AG09309 (cell line): ENCODE measurements at regions not wholly inside any gene's neighbourhood (a gene's known extent, or its start where the extent isn't known, plus 50 kb on each side); places are given as distances from the start of the nearest gene placed in this dataset.

Source experiments
- DNase-seq: peaks from one replicate; pipeline ENCODE4 v3.0.0-alpha.2; 2010; ENCODE audit warnings: low read depth
- H3K4me3 ChIP-seq: 2 replicates; pipeline ENCODE4 v1.5.1; 2011; ENCODE audit warnings: mild to moderate bottlenecking, low read depth, low read length, moderate library complexity; ENCODE audit not compliant: control insufficient read depth
- TF ChIP-seq, protein P1 (sequence below): IDR thresholded peaks from 2 replicates; pipeline ENCODE4 v1.5.1; 2011; ENCODE audit warnings: mild to moderate bottlenecking, low read depth, low read length, inconsistent platforms; ENCODE audit not compliant: insufficient read depth, control insufficient read depth; ENCODE audit errors: missing control alignments

DNA sequence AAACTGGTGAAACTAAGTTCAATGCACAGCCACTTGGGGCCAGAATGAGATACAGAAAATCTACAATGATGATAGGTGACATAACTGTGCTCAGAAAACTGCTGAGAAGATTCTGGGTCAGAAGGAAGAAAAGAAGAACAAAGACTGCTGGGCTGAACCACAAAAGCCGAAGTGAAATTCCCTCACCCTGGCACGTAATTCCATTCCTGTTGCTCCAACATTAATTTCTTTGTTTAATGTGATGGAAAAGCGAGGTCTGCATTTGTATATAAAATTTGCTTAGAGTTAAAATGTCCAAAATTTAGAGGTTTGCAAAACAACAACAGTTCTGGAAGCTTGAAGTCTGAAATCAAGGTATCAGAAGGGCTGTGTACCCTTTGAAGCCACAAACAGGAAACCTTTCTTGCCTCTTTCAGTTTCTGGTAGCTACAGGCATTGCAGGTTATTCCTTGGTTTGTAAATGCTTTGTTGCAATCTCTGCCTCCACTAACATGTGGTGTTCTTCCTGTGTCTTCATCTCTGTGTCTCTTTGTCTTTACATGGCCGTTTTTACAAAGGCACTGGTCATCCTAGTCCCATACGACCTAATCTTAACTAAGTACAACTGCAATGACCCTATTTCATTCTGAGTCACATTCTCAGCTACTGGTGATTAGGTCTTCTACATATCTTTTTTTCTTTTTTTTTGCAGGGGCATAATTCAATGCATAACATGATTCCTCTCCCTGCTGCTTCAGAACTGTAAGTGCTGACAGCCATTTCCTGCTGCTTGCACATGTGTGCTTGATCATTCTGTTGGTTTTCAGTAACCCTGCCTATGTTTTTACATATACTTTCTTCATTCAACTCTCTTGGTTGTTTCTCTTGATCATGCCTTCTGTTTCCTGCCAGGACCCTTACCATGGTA is 603.0 kb upstream of the CDH8 start:
- TF ChIP-seq, protein P1, sequence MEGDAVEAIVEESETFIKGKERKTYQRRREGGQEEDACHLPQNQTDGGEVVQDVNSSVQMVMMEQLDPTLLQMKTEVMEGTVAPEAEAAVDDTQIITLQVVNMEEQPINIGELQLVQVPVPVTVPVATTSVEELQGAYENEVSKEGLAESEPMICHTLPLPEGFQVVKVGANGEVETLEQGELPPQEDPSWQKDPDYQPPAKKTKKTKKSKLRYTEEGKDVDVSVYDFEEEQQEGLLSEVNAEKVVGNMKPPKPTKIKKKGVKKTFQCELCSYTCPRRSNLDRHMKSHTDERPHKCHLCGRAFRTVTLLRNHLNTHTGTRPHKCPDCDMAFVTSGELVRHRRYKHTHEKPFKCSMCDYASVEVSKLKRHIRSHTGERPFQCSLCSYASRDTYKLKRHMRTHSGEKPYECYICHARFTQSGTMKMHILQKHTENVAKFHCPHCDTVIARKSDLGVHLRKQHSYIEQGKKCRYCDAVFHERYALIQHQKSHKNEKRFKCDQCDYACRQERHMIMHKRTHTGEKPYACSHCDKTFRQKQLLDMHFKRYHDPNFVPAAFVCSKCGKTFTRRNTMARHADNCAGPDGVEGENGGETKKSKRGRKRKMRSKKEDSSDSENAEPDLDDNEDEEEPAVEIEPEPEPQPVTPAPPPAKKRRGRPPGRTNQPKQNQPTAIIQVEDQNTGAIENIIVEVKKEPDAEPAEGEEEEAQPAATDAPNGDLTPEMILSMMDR: no peak
- H3K4me3 ChIP-seq: no peak overlapping the region
- no peak for DNase-seq

DNA sequence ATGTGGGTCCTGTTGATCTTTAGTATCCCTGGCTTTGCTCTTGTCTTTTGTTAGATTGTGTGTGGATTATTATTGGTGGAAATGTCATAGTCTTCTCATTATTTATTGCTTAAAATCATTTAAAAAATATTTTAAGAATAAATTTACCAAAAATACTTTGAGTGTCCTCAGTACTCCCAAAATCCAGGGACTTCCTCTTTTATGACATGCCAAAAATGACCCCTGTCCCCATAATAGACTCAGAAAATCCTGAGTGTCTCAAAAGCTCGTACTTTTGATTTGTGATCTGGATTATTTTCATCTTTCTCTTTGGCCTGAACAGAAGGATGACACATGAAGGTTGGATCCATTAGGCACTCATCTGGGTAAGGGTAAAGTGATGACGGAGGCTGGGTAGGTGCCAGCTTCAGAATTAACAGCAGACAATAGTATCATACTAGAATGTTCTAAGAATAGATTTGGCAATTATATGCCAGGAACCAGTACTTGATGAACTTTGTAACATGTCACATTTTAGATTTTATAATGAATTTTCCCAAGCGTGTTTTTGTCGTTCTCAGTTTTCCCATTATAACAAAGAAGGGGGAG is 602.2 kb upstream of the CDH8 start:
- DNase-seq: no peak
- H3K4me3 ChIP-seq: no peak overlapping the region
- TF ChIP-seq, protein P1: no peak

DNA sequence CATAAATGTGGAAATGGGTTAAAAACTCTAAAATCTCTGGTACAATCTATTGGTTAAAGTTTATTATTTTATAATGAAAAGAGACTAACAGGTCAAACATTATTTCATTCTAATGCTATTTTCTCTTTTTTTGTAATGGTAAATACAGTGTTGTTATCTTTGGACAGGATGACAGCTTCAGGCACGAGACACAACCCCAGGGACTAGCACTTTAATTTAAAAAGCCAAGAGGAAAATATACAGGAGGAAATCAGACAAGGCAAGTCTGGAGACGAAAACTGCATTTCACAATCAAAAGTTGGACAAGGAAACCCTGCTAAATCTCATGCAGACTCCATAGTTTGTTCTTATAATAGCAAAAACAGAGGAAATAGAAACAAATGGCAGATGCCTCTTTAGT is 589.1 kb upstream of the CDH8 start:
- H3K4me3 ChIP-seq: no peak overlapping the region
- TF ChIP-seq, protein P1: no peak
- no peak for DNase-seq

DNA sequence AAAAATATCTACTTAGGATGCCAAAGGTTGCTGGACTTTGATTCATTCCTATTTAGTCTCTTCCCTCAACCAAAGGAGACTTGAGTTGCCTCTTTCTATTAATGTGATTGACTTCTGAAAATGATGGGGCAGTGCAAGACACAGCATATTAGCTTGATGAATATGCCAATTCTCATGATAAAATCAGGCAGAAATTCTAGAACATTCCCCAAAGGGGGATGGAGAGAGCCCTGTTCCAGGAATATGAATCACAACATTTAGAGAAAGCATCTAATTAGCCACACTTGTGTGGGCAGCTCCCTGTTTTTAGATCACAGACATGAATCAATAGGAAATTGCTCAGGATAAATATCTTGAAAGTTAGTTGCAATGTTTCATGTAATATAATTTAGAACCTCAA is 584.0 kb upstream of the CDH8 start:
- no peak for DNase-seq
- TF ChIP-seq, protein P1: no peak
- no peak overlapping the region for H3K4me3 ChIP-seq

DNA sequence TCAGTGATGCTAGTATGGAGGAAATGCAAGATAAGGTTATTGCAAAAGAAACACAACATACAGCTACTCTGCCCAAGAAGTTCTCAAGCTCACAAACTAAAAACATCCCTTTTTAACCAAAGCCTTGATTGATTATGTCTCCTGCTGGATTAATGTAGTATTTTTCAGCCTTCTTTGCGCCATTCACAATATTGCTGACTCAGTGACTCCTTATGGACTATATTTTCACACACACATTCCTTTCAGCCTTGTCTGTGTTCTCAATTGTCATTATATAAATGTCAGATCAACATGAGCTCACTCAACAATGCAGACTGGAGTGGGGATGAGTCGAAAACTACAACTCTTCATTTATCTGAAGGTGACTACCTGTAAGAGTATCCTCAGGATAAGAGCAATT is 579.3 kb upstream of the CDH8 start:
- TF ChIP-seq, protein P1: no peak
- H3K4me3 ChIP-seq: no peak overlapping the region
- no peak for DNase-seq

DNA sequence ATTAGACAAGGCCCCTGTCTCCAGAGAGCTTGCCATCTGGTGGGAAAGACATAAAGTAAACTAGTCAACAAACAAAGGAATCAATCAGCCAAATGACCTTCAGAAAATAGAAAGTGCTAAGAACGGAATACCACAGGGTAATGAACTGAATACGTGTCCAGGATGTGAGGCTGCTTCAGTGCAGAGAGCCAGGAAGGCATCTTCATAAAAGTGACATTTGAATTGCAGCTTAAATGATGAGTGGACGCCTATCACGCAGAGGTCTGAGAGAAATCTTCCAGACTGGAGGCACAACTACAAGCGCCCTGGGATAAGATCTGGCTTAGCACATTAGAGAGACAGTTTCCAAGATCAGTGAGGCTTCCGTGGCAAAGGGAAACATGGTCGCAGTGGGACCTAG is 574.1 kb upstream of the CDH8 start:
- no peak overlapping the region for H3K4me3 ChIP-seq
- no peak for DNase-seq
- TF ChIP-seq, protein P1: no peak

DNA sequence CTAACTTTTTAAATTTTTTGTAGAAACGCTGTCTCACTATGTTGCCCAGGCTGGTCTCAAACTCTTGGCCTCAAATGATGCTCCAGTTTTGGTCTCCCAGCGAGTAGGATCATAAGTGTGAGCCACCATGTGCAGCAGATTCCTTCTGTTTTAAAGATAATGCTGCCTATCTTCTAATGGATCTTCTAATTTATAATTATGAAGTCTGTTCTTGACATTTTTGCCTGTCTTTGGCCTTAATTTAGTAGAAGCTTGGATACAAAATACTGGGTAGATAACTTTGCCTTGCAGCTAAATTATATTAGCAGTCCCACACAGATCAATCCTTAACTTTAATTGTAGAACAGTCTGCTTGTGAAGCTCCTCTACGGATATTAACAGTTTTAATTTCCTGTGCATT is 566.6 kb upstream of the CDH8 start:
- no peak overlapping the region for H3K4me3 ChIP-seq
- no peak for DNase-seq
- TF ChIP-seq, protein P1: no peak
